ENCODE measurements at regions not wholly inside any gene's neighbourhood (a gene's known extent, or its start where the extent isn't known, plus 50 kb on each side); places are given as distances from the start of the nearest gene placed in this dataset.

DNA sequence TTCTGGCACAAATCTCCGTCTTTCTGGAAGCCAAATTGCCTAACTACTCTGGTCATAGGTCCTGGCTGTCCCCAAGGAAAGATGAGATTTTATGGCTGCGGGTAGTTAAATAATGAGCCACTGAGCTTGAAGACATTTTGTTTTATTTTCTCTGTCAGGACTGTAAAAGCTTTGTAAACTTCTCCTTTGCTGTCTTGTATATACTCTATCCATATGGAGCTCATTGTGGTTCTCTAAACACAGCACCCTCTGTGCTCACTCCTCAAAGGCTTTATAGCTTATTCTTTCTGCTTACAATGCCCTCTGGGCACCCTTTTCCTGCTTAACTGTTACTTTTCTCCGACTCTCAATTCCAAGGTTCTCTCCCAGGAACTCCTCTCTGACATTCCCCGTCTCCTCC is 209.1 kb downstream of the CMPK2 start:
- ChIA-PET CTCF (interaction anchor here (0.6 to 2.0 kb wide), 3 partner anchors 8 to 1773 kb away, joined by 3 to 6 read pairs (median 3); no protein-coding TSS in a partner anchor), POLR2A (no interaction called here)
- H3K79me2 ChIP-seq (ENCODE audit: insufficient read depth), result no peaks in the 10 kb centered on the region
- H3K27me3 ChIP-seq (ENCODE audit: insufficient read depth), result no peaks in the 10 kb centered on the region
- no peaks in the 10 kb centered on the region for H3F3A ChIP-seq (replicated peaks; ENCODE audit: insufficient read depth)
- no peak overlapping the region for H3K4me3 ChIP-seq (ENCODE audit: low read depth in 2 of 2, low read length in 1 of 2)
- DNase-seq, result no peak
- H3K36me3 ChIP-seq (replicated peaks in 1 of 2; ENCODE audit: control insufficient read depth in 1 of 2, insufficient read depth in 2 of 2, low read length in 1 of 2), result no peaks in the 10 kb centered on the region
- H3K9ac ChIP-seq, result no peak overlapping the region
- no peak overlapping the region for H3K4me2 ChIP-seq
- no peaks in the 10 kb centered on the region; a peak in 1 of 4 replicates for H3K4me1 ChIP-seq (ENCODE audit: control insufficient read depth in 1 of 2, insufficient read depth in 2 of 2, low read depth in 1 of 2, low read length in 1 of 2)
- H4K20me1 ChIP-seq (ENCODE audit: insufficient read depth), result no peaks in the 10 kb centered on the region
- H2AFZ ChIP-seq (ENCODE audit: low read depth), result no peak overlapping the region
- H3K27ac ChIP-seq (ENCODE audit: low read depth in 2 of 2, low read length in 1 of 2), result no peak overlapping the region
- H3K9me2 ChIP-seq, result no peaks in the 10 kb centered on the region
- TF ChIP-seq REST (IDR thresholded peaks at IDR 0.05; ENCODE audit: low read depth, low read length) (no peak), ZBTB33 (IDR thresholded peaks at IDR 0.05; ENCODE audit: borderline replicate concordance, low read depth) (no peak), FOXM1 (IDR thresholded peaks at IDR 0.05; ENCODE audit: low read depth) (no peak), FOXJ3 (CRISPR knock-in tag; IDR thresholded peaks at IDR 0.05) (no peak), TAF1 (IDR thresholded peaks at IDR 0.05; ENCODE audit: borderline replicate concordance, low read depth, low read length) (no peak), USF1 (IDR thresholded peaks at IDR 0.05; ENCODE audit: borderline replicate concordance, low read depth) (no peak), RAD21 (IDR thresholded peaks at IDR 0.05; ENCODE audit: low read length) (no peak), CHD2 (IDR thresholded peaks at IDR 0.05; ENCODE audit: low read length, partially characterized antibody) (no peak), RFX5 (IDR thresholded peaks at IDR 0.05; ENCODE audit: low read length) (no peak), ELF1 (IDR thresholded peaks at IDR 0.05) (no peak), NFIC (IDR thresholded peaks at IDR 0.05; ENCODE audit: borderline replicate concordance) (no peak), TCF12 (IDR thresholded peaks at IDR 0.05) (no peak), FOSL2 (IDR thresholded peaks at IDR 0.05; ENCODE audit: borderline replicate concordance, low read depth) (no peak), YY1 (IDR thresholded peaks at IDR 0.05; ENCODE audit: low read depth) (no peak), EZH2phosphoT487 (IDR thresholded peaks at IDR 0.05; ENCODE audit: borderline replicate concordance, low read depth) (no peak), EP300 (IDR thresholded peaks at IDR 0.05; ENCODE audit: borderline replicate concordance in 1 of 2, low read depth in 1 of 2, low read length in 1 of 2) (no peak), MEF2A (IDR thresholded peaks at IDR 0.05; ENCODE audit: borderline replicate concordance, low read depth) (no peak)
- TF ChIP-seq, protein P1, sequence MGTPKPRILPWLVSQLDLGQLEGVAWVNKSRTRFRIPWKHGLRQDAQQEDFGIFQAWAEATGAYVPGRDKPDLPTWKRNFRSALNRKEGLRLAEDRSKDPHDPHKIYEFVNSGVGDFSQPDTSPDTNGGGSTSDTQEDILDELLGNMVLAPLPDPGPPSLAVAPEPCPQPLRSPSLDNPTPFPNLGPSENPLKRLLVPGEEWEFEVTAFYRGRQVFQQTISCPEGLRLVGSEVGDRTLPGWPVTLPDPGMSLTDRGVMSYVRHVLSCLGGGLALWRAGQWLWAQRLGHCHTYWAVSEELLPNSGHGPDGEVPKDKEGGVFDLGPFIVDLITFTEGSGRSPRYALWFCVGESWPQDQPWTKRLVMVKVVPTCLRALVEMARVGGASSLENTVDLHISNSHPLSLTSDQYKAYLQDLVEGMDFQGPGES (IDR thresholded peaks at IDR 0.05; ENCODE audit: low read depth, low read length), result no peak
- no peaks in the 10 kb centered on the region for H3K9me3 ChIP-seq
- WGBS (ENCODE audit: low lambda C conversion rate), result 19% methylated on average over 4 of the region's 4 CpGs

Data from SK-N-SH (cell line).